ENCODE measurements at regions not wholly inside any gene's neighbourhood (a gene's known extent, or its start where the extent isn't known, plus 50 kb on each side); places are given as distances from the start of the nearest gene placed in this dataset.

DNA sequence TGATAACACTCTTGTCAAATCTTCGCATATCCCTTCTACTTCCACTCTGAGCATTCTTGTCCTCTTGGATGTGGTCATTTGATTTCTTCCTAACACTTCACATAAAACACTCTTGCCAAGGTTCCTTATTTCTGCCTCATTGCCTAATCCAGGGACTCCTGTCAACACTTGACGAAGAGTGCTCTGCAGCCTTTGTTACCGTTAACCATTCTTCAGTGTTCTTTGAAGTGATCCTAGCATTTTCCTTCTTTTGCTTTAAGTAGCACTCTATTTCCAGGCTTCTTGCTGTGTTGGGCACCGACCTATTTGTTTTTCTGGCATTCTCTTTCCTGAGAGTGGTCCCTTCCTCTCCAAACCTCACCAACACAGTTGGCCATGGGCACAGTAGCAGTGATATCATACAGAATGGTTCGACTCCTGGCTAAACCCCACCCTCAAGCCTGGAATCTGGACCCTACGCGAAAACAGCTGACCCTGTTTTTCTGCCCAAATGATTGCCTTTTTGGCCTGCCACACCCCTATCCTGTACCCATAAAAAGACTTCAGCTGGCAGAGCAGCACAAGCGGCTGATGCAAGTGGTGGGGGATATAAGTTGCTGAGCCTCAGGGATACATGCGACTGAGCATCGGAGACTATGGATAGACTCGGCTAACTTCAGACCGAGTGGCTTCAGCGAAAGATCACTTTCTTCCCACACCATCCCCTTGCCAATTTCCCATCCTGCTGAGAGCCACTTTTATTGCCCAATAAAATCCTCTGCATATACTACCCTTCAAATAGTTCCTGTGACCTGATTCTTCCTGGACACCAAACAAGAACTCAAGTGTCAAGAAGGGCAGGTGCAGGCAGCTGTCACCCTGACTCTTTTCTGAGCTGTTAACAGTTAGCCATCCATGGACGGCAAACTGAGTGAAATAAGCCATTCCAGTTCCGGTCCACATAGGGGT lies 820.6 kb downstream of the CCSER2 start:
- TF ChIP-seq, protein P1, sequence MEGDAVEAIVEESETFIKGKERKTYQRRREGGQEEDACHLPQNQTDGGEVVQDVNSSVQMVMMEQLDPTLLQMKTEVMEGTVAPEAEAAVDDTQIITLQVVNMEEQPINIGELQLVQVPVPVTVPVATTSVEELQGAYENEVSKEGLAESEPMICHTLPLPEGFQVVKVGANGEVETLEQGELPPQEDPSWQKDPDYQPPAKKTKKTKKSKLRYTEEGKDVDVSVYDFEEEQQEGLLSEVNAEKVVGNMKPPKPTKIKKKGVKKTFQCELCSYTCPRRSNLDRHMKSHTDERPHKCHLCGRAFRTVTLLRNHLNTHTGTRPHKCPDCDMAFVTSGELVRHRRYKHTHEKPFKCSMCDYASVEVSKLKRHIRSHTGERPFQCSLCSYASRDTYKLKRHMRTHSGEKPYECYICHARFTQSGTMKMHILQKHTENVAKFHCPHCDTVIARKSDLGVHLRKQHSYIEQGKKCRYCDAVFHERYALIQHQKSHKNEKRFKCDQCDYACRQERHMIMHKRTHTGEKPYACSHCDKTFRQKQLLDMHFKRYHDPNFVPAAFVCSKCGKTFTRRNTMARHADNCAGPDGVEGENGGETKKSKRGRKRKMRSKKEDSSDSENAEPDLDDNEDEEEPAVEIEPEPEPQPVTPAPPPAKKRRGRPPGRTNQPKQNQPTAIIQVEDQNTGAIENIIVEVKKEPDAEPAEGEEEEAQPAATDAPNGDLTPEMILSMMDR (IDR thresholded peaks at IDR 0.05), result no peak
- TF ChIP-seq POLR2A (IDR thresholded peaks at IDR 0.05) (no peak), EP300 (IDR thresholded peaks at IDR 0.05; ENCODE audit: low read depth) (no peak), POLR2AphosphoS5 (IDR thresholded peaks at IDR 0.05) (no peak)

Measured in transverse colon (tissue), 4 donors.